GM12892 (cell line): ENCODE measurements at regions not wholly inside any gene's neighbourhood (a gene's known extent, or its start where the extent isn't known, plus 50 kb on each side); places are given as distances from the start of the nearest gene placed in this dataset.

Experiments
- POLR2A ChIP-seq: IDR thresholded peaks from 2 replicates; pipeline ENCODE4 v1.6.1; 2011; ENCODE audit warnings: low read depth, low read length, control low read depth
- POLR2AphosphoS5 ChIP-seq: IDR thresholded peaks from 2 replicates; pipeline ENCODE4 v1.6.1; 2011; ENCODE audit warnings: low read depth, low read length, control low read depth

DNA sequence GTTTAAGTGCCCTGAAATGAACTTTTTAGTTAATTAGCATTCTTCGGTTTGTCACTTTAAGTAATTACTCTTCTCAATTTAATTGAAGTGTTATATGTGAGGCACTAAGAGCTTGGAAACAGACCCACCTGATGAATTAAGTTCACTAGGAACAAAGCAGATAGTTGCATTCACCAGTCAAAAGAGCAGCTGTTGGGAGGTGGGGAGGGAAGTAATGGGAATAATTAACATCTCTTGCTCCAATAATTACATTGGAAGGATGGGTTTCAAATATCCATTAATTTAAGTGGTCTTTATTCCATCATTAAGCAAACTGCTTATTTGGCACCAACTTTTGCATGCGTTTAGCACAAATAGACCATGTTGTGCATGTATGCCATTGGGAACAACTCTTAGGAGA, 667.2 kb downstream of the GALC start:
- TF ChIP-seq POLR2A = no peak
- no peak for TF ChIP-seq POLR2AphosphoS5
